ENCODE measurements at regions not wholly inside any gene's neighbourhood (a gene's known extent, or its start where the extent isn't known, plus 50 kb on each side); places are given as distances from the start of the nearest gene placed in this dataset.
A peak's percentile ranks its signal among the peaks of the same experiment; 100 is the strongest.
"Not testable (repeated sequence)": the region's sequence is repeated elsewhere in the genome, so short reads cannot be mapped to it uniquely, and the experiment has no call there.

GRCh38 chr6:9028086-9028485, 592.7 kb upstream of the SLC35B3 start:
- TF ChIP-seq, protein P1, sequence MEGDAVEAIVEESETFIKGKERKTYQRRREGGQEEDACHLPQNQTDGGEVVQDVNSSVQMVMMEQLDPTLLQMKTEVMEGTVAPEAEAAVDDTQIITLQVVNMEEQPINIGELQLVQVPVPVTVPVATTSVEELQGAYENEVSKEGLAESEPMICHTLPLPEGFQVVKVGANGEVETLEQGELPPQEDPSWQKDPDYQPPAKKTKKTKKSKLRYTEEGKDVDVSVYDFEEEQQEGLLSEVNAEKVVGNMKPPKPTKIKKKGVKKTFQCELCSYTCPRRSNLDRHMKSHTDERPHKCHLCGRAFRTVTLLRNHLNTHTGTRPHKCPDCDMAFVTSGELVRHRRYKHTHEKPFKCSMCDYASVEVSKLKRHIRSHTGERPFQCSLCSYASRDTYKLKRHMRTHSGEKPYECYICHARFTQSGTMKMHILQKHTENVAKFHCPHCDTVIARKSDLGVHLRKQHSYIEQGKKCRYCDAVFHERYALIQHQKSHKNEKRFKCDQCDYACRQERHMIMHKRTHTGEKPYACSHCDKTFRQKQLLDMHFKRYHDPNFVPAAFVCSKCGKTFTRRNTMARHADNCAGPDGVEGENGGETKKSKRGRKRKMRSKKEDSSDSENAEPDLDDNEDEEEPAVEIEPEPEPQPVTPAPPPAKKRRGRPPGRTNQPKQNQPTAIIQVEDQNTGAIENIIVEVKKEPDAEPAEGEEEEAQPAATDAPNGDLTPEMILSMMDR (IDR thresholded peaks at IDR 0.05), result no peak
- ATAC-seq (no peak), DNase-seq (no peak)
- Histone ChIP-seq H3K36me3 (ENCODE audit: low read depth) (no peaks in the 10 kb centered on the region), H3K4me1 (ENCODE audit: low read depth) (no peaks in the 10 kb centered on the region), H3K4me3 (no peak overlapping the region), H3K9me3 (no peaks in the 10 kb centered on the region)
- intact Hi-C loops (cut with DNase I, micrococcal nuclease), result no loop called here

DNA sequence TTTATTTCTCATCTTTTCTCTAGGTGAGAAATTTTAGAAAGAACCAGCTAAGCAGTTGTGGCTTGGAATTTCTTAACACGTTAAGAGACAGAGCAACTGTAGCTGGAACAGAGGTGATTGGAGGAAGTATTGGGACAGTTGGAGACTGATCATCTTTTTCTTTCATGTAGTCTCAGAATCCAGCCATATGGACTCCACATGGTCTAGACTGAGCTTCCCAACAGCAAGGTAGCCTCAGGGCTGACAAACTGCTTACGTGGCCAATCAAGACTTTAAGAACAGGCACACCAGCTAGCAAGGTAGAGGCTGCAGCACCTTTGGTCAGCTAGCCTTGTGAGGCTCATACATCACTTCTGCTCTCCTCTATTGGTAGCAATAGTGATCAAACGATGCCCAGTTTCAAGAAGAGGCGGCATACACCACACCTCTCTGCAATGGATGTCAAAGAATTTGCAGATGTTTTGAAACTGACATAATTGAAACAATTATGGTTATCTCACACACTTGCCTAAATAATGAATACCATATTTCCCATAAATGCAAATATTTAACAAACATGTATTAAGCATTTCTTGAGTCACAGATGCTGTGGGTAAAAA, 590.5 kb upstream of the SLC35B3 start:
- no peaks in the 10 kb centered on the region for H3K4me1 ChIP-seq (ENCODE audit: low read depth)
- no peaks in the 10 kb centered on the region for H3K9me3 ChIP-seq
- H3K36me3 ChIP-seq (ENCODE audit: low read depth), result no peaks in the 10 kb centered on the region
- no peak for DNase-seq
- TF ChIP-seq, protein P1 (IDR thresholded peaks at IDR 0.05), result no peak
- intact Hi-C loops (cut with DNase I, micrococcal nuclease), result no loop called here
- no peak overlapping the region for H3K4me3 ChIP-seq
- no peak for ATAC-seq

GRCh38 chr6:9025228-9025627, 589.9 kb upstream of the SLC35B3 start:
- intact Hi-C loops (cut with DNase I, micrococcal nuclease), result no loop called here
- no peaks in the 10 kb centered on the region for H3K9me3 ChIP-seq
- H3K4me3 ChIP-seq, result no peak overlapping the region
- H3K36me3 ChIP-seq (ENCODE audit: low read depth), result no peaks in the 10 kb centered on the region
- TF ChIP-seq, protein P1 (IDR thresholded peaks at IDR 0.05), result no peak
- H3K4me1 ChIP-seq (ENCODE audit: low read depth), result no peaks in the 10 kb centered on the region
- DNase-seq (no peak), ATAC-seq (no peak)

DNA sequence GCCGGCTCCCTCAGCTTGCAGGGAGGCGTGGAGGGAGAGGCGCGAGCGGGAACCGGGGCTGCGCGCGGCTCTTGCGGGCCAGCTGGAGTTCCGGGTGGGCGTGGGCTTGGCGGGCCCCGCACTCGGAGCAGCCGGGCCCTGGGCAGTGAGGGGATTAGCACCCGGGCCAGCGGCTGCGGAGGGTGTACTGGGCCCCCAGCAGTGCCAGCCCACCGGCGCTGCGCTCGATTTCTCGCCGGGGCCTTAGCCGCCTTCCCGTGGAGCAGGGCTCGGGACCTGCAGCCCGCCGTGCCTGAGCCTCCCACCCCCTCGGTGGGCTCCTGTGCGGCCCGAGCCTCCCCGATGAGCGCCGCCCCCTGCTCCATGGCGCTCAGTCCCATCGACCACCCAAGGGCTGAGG, 588.9 kb upstream of the SLC35B3 start:
- H3K4me3 ChIP-seq; DNase-seq; intact Hi-C loops (cut with DNase I, micrococcal nuclease); H3K36me3 ChIP-seq (ENCODE audit: low read depth); H3K4me1 ChIP-seq (ENCODE audit: low read depth); ATAC-seq; H3K9me3 ChIP-seq: not testable (repeated sequence)

DNA sequence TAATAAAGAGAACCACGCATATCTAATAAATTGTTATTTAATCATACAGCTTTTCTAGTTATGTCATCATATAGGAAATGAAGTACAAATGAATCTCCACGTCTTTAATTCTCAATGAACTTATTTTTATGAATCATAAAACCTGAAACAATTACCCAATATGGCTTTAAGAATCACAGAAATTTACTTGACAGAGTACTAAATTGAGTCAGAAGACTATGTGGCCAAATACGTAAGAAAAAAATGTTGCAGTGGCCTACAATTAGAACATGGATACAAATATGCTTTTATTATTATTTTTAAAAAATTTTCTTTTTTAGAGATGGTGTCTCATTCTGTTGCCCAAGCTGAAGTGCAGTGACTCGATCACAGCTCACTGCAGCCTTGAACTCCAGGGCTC, 584.7 kb upstream of the SLC35B3 start:
- Histone ChIP-seq H3K36me3 (ENCODE audit: low read depth) (no peaks in the 10 kb centered on the region), H3K9me3 (no peaks in the 10 kb centered on the region), H3K4me3 (no peak overlapping the region), H3K4me1 (ENCODE audit: low read depth) (no peaks in the 10 kb centered on the region)
- ATAC-seq, result no peak
- TF ChIP-seq, protein P1 (IDR thresholded peaks at IDR 0.05), result no peak
- intact Hi-C loops (cut with DNase I, micrococcal nuclease), result no loop called here
- DNase-seq, result no peak

GRCh38 chr6:9009931-9010330, 574.6 kb upstream of the SLC35B3 start:
- Histone ChIP-seq H3K36me3 (ENCODE audit: low read depth) (no peaks in the 10 kb centered on the region), H3K9me3 (no peaks in the 10 kb centered on the region), H3K4me1 (ENCODE audit: low read depth) (no peaks in the 10 kb centered on the region), H3K4me3 (no peak overlapping the region)
- intact Hi-C loops (cut with DNase I, micrococcal nuclease), result no loop called here
- ATAC-seq (peak; percentile 43), DNase-seq (no peak)
- TF ChIP-seq, protein P1 (IDR thresholded peaks at IDR 0.05), result no peak
